Neural crest cell (in vitro differentiated cells): ENCODE measurements at regions not wholly inside any gene's neighbourhood (a gene's known extent, or its start where the extent isn't known, plus 50 kb on each side); places are given as distances from the start of the nearest gene placed in this dataset.

Experiments used
- DNase-seq: peaks from one replicate; pipeline ENCODE4 v3.0.0; 2021; ENCODE audit warnings: low read depth, mixed read lengths, low spot score
- H3K27ac Mint-ChIP-seq: one replicate; pipeline ENCODE4 v1.8.0; 2021; ENCODE audit warnings: mild to moderate bottlenecking, mixed read lengths; ENCODE audit not compliant: unreplicated experiment
- H3K27me3 Mint-ChIP-seq: 2 replicates; pipeline ENCODE4 v1.8.0; 2021; ENCODE audit warnings: low read depth, mild to moderate bottlenecking, mixed read lengths
- H3K36me3 Mint-ChIP-seq: 2 replicates; pipeline ENCODE4 v1.8.0; 2021; ENCODE audit warnings: low read depth, mild to moderate bottlenecking, mixed read lengths
- H3K4me1 Mint-ChIP-seq: 2 replicates; pipeline ENCODE4 v1.8.0; 2021; ENCODE audit warnings: mixed read lengths
- H3K4me3 Mint-ChIP-seq: one replicate; pipeline ENCODE4 v1.8.0; 2021; ENCODE audit warnings: mild to moderate bottlenecking, mixed read lengths
- H3K9me3 Mint-ChIP-seq: 2 replicates; pipeline ENCODE4 v1.8.0; 2021; ENCODE audit warnings: mixed read lengths
- TF ChIP-seq, protein P1 (sequence below): fragments of 200-600 bp; sonication (generic); conservative IDR thresholded peaks from 2 replicates; pipeline ENCODE4 v1.5.0; 2021; ENCODE audit warnings: antibody characterized with exemption, mild to moderate bottlenecking

DNA sequence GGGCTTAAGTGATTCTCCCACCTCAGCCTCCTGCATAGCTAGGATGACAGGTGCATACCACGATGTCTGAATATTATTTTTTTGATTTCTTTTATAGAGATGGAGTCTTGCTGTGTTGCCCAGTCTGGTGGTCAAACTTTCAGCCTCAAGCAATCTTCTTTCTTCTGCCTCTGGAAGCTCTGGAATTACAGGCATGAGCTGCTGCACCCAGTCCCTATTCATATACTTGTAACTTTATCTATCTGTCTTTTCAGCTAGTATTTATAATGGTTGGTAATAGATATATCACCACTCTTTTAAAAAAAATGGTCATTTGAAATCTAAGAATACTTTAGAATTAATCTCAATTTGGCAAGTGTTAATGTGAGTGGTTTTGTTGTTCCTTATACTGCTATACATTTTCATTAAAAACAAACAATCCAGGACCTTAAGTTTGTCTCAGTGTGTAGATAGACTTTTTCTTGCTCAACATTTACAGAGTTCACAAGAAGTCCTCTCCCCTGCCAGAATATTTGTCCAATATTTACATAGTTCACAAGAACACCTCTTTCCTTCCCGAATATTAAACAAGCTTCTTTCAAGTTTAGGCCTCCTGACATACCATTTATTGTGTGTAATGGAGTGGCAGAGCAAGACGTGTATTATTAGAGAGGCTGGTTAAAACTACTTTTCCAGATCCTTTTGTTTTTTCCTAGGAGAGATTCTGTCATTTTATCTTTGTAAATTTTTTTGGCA is 1197.4 kb upstream of the ADGRL3 start:
- TF ChIP-seq, protein P1, sequence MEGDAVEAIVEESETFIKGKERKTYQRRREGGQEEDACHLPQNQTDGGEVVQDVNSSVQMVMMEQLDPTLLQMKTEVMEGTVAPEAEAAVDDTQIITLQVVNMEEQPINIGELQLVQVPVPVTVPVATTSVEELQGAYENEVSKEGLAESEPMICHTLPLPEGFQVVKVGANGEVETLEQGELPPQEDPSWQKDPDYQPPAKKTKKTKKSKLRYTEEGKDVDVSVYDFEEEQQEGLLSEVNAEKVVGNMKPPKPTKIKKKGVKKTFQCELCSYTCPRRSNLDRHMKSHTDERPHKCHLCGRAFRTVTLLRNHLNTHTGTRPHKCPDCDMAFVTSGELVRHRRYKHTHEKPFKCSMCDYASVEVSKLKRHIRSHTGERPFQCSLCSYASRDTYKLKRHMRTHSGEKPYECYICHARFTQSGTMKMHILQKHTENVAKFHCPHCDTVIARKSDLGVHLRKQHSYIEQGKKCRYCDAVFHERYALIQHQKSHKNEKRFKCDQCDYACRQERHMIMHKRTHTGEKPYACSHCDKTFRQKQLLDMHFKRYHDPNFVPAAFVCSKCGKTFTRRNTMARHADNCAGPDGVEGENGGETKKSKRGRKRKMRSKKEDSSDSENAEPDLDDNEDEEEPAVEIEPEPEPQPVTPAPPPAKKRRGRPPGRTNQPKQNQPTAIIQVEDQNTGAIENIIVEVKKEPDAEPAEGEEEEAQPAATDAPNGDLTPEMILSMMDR: no peak
- Mint-ChIP-seq H3K27me3 (no peaks in the 10 kb centered on the region), H3K4me1 (no peaks in the 10 kb centered on the region), H3K4me3 (no peak overlapping the region), H3K9me3 (peaks cover 6% of the 10 kb centered on the region), H3K36me3 (no peaks in the 10 kb centered on the region), H3K27ac (no peak overlapping the region)
- DNase-seq: no peak

DNA sequence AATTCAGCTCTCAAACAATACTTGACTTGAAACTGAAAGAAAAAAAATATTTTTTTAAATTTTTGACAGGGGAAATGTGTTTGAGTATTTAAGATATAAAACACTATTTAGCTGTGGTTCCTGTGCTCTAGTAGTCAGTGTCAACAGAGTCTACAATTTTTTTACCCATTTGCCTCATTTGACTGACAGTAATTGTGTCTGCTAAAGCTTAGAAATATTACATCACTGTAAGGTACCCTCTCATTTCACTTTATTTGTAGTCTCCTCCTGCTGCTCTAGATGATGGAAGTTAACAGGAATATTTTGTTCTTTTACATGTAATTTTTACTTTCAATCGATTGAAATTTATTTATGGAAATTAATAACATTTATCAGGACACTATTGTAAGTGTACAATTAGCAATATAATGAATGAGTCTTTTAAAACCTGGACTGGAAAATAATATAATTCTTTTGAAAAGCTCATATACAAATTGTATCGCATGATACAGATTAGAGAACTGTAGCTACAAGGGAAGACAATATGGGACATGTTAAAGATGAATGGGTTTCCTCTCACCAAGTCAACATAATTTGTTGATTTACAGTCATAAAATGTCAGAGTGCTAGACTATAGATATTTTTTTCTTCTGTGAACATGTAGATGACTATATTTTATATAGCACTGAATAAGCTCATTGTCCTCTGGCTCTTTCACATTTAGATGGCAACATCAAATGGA is 1186.5 kb upstream of the ADGRL3 start:
- TF ChIP-seq, protein P1: no peak
- Mint-ChIP-seq H3K4me1 (no peaks in the 10 kb centered on the region), H3K27ac (no peak overlapping the region), H3K36me3 (no peaks in the 10 kb centered on the region), H3K4me3 (no peak overlapping the region), H3K27me3 (no peaks in the 10 kb centered on the region), H3K9me3 (peaks cover 2% of the 10 kb centered on the region)
- no peak for DNase-seq

DNA sequence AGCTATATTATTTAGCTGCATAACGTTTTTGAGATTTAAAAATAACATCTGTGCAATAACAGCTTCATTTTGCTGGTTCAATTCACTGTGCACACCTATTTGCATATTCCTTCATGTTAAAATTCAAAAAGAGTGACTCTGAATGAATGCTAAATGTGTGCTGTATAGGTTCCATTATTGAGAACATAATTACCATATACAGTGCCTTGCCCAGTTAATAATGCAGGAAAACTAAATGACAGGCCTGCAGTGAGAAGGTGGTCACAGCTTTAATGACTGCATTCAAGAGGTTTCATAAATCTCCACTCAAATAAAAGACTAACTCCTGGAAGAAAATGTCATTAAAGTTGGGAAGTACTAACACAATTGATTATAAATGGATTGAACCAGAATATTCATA is 1183.2 kb upstream of the ADGRL3 start:
- peaks cover 2% of the 10 kb centered on the region for H3K9me3 Mint-ChIP-seq
- H3K4me3 Mint-ChIP-seq: no peak overlapping the region
- DNase-seq: no peak
- peaks cover 9% of the 10 kb centered on the region for H3K4me1 Mint-ChIP-seq
- H3K36me3 Mint-ChIP-seq: no peaks in the 10 kb centered on the region
- TF ChIP-seq, protein P1: no peak
- no peak overlapping the region for H3K27ac Mint-ChIP-seq
- H3K27me3 Mint-ChIP-seq: no peaks in the 10 kb centered on the region

DNA sequence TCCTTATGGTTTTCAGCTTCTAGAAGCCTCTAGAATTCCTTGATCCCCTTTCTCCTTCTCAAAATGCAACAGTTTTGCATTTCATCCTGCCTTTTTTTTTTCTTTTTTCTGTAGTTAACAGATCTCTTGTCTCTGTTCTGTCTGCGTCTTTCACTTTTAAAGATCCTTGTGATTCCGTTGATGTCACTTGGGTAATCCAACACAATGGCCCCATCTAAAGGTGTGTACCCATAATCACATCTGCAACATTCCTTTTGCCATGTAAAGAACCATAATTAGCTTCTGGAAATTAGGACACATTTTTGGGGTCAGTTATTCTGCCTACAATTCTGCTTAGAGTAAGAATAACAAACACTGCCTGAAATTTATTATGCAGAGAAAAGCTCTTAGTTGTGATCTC is 1180.9 kb upstream of the ADGRL3 start:
- DNase-seq: no peak
- Mint-ChIP-seq H3K4me1 (peaks cover 9% of the 10 kb centered on the region), H3K36me3 (no peaks in the 10 kb centered on the region), H3K27me3 (no peaks in the 10 kb centered on the region), H3K27ac (no peak overlapping the region), H3K9me3 (peaks cover 2% of the 10 kb centered on the region), H3K4me3 (no peak overlapping the region)
- TF ChIP-seq, protein P1: no peak

DNA sequence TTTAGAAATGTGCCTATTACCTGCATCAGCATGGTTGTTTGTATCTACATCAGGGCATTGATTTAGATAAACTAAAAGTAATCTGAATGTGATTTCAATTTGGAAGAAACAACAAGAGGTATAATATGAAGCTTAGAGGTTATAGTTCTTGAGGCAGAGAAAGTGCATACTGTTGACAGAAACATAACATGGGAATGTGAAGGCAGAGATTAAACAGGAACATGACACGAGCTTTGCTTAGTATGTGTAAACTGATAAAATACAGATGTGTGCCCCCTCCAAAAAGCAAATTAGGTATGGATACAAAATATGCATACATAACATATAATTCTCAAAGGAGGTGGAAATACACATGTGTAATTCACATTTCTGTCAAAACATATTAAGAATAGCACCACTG is 1180.2 kb upstream of the ADGRL3 start:
- H3K4me1 Mint-ChIP-seq: peaks cover 9% of the 10 kb centered on the region
- TF ChIP-seq, protein P1: no peak
- no peak overlapping the region for H3K4me3 Mint-ChIP-seq
- no peaks in the 10 kb centered on the region for H3K27me3 Mint-ChIP-seq
- DNase-seq: no peak
- H3K36me3 Mint-ChIP-seq: no peaks in the 10 kb centered on the region
- peaks cover 2% of the 10 kb centered on the region for H3K9me3 Mint-ChIP-seq
- H3K27ac Mint-ChIP-seq: no peak overlapping the region
